ENCODE measurements at regions not wholly inside any gene's neighbourhood (a gene's known extent, or its start where the extent isn't known, plus 50 kb on each side); places are given as distances from the start of the nearest gene placed in this dataset.

DNA sequence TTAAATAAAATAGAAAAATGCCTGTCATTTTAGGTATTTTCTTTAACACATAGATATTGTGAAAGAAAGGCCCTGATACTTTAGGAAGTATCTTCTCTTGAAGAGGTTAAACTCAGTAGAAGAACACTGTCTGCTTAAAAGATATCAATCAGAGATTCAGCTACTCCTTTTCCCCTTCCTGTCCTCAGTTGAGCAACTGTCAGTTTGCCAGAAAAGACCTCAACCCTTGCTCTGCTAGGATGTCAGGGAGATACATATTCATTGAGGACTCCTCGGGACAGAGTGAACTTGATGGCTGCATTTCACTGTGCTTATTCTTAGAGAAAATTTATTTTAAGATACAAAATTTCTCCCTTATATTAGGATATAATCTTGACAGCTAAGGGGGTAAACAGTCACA is 173.6 kb upstream of the CACNA2D1 start:
- no peak for TF ChIP-seq CTCF (IDR thresholded peaks at IDR 0.05; ENCODE audit: low read depth, low read length)
- no peak overlapping the region for H3K4me3 ChIP-seq (ENCODE audit: low read depth, low read length)
- no peak for DNase-seq (ENCODE audit: low read depth, low spot score)
- in situ Hi-C loops (cut with HindIII; ENCODE audit: low sequenced_read_pairs) = no loop called here

DNA sequence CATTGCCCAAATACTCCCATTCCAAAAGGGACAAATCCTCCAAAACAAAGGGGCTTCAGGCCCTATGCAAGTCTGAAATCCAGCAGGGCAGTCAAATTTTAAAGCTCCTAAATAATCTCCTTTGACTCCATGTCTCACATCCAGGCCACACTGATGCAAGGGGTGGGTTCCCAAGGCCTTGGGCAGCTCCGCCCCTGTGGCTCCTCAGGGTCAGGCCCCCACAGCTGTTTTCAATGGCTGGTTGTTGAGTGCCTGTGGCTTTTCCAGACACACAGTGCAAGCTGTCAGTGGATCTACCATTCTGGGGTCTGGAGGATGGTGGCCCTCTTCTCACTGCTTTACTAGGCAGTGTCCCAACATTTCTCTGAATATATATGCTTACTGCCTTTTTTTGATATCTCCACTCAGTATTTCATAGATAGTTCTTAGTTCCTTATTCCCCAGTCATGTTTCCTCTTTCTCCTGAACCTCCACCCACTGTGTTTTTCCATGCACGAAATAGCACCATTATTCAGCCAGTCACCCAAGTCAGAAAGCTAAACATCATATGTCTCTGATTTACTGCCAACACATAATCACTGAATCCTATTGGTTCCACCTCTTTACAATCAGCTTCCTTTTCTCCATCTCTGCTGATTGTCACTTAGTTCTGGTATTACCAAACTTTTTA is 172.6 kb upstream of the CACNA2D1 start:
- no peak for TF ChIP-seq CTCF (IDR thresholded peaks at IDR 0.05; ENCODE audit: low read depth, low read length)
- DNase-seq (ENCODE audit: low read depth, low spot score) = no peak
- in situ Hi-C loops (cut with HindIII; ENCODE audit: low sequenced_read_pairs) = no loop called here
- H3K4me3 ChIP-seq (ENCODE audit: low read depth, low read length) = no peak overlapping the region

- no peak for TF ChIP-seq CTCF (IDR thresholded peaks at IDR 0.05; ENCODE audit: low read depth, low read length)
- in situ Hi-C loops (cut with HindIII; ENCODE audit: low sequenced_read_pairs) = no loop called here
- no peak for DNase-seq (ENCODE audit: low read depth, low spot score)
- no peak overlapping the region for H3K4me3 ChIP-seq (ENCODE audit: low read depth, low read length)
These were observed 171.9 kb upstream of the CACNA2D1 start for GRCh38 chr7:82615527-82615926.

GRCh38 chr7:82609746-82610145 is 166.2 kb upstream of the CACNA2D1 start:
- H3K4me3 ChIP-seq (ENCODE audit: low read depth, low read length) = no peak overlapping the region
- no peak for TF ChIP-seq CTCF (IDR thresholded peaks at IDR 0.05; ENCODE audit: low read depth, low read length)
- DNase-seq (ENCODE audit: low read depth, low spot score) = no peak
- in situ Hi-C loops (cut with HindIII; ENCODE audit: low sequenced_read_pairs) = no loop called here

GRCh38 chr7:82605247-82605864 is 161.8 kb upstream of the CACNA2D1 start:
- H3K4me3 ChIP-seq (ENCODE audit: low read depth, low read length) = no peak overlapping the region
- TF ChIP-seq CTCF (IDR thresholded peaks at IDR 0.05; ENCODE audit: low read depth, low read length) = peak; percentile 67
- DNase-seq (ENCODE audit: low read depth, low spot score) = peak; percentile 58
- in situ Hi-C loops (cut with HindIII; ENCODE audit: low sequenced_read_pairs) = no loop called here

DNA sequence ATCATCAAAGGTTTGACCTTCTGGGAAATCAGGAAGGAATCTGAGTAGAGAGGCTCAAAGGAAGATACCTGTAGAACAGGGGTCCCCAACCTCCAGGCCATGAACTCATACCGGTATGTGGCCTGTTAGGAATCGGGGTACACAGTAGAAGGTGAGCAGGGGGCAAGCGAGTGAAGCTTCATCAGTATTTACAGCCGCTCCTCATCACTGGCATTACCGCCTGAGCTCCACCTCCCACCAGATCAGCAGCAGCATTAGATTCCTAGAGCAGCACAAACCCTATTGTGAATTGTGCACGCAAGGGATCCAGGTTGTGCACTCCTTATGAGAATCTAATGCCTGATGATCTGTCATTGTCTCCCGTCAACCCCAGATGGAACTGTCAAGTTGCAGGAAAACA is 158.5 kb upstream of the CACNA2D1 start:
- TF ChIP-seq CTCF (IDR thresholded peaks at IDR 0.05; ENCODE audit: low read depth, low read length) = no peak
- H3K4me3 ChIP-seq (ENCODE audit: low read depth, low read length) = no peak overlapping the region
- in situ Hi-C loops (cut with HindIII; ENCODE audit: low sequenced_read_pairs) = no loop called here
- DNase-seq (ENCODE audit: low read depth, low spot score) = no peak
